GM23338 (cell line): ENCODE measurements at regions not wholly inside any gene's neighbourhood (a gene's known extent, or its start where the extent isn't known, plus 50 kb on each side); places are given as distances from the start of the nearest gene placed in this dataset.

ENCODE experiments used
- ATAC-seq: fragments of 200-7000 bp; cut with Tn5 transposase; 3 replicates; pipeline ENCODE4 v1.9.1; 2020
- DNase-seq: peaks from one replicate; pipeline ENCODE4 v3.0.0-alpha.2; 2015; ENCODE audit warnings: low spot score
- H2AFZ ChIP-seq: fragments of 200-600 bp; sonication (generic); 2 replicates; pipeline ENCODE4 v1.8.0; 2016; ENCODE audit warnings: antibody characterized with exemption, mild to moderate bottlenecking, moderate library complexity
- H3F3A ChIP-seq: fragments of 200-600 bp; sonication (generic); replicated peaks from 2 replicates; pipeline ENCODE4 v1.8.0; 2017; ENCODE audit warnings: antibody characterized with exemption, mixed run types, low read depth
- H3K27ac ChIP-seq: fragments of 200-600 bp; sonication (generic); 2 replicates; pipeline ENCODE4 v1.6.1; 2016; ENCODE audit warnings: low read depth
- H3K27me3 ChIP-seq: fragments of 200-600 bp; sonication (generic); 2 replicates; pipeline ENCODE4 v1.8.0; 2016; ENCODE audit warnings: mild to moderate bottlenecking, mixed run types, moderate library complexity; ENCODE audit not compliant: insufficient read depth
- H3K36me3 ChIP-seq: fragments of 200-600 bp; sonication (generic); 2 replicates; pipeline ENCODE4 v1.8.0; 2016; ENCODE audit warnings: mild to moderate bottlenecking; ENCODE audit not compliant: insufficient read depth
- H3K4me1 ChIP-seq: fragments of 200-600 bp; sonication (generic); 2 replicates; pipeline ENCODE4 v1.8.0; 2016; ENCODE audit warnings: mild to moderate bottlenecking, moderate library complexity; ENCODE audit not compliant: insufficient read depth
- H3K4me2 ChIP-seq: fragments of 200-600 bp; sonication (generic); 2 replicates; pipeline ENCODE4 v1.7.1; 2017; ENCODE audit warnings: mixed run types
- H3K4me3 ChIP-seq: fragments of 200-600 bp; sonication (generic); 2 replicates; pipeline ENCODE4 v1.6.1; 2016; ENCODE audit warnings: mixed run types
- H3K79me2 ChIP-seq: fragments of 200-600 bp; sonication (generic); replicated peaks from 2 replicates; pipeline ENCODE4 v1.8.0; 2017; ENCODE audit warnings: mild to moderate bottlenecking; ENCODE audit not compliant: insufficient read depth
- H3K9me2 ChIP-seq: fragments of 200-600 bp; sonication (generic); 2 replicates; pipeline ENCODE4 v1.8.0; 2017; ENCODE audit not compliant: insufficient read depth
- H4K20me1 ChIP-seq: fragments of 200-600 bp; sonication (generic); replicated peaks from 2 replicates; pipeline ENCODE4 v1.8.0; 2017; ENCODE audit warnings: mild to moderate bottlenecking; ENCODE audit not compliant: insufficient read depth
- H3K27ac Mint-ChIP-seq: 2 replicates; pipeline ENCODE4 v1.8.0; 2020; ENCODE audit warnings: inconsistent platforms, mild to moderate bottlenecking, moderate library complexity, mixed read lengths
- H3K27me3 Mint-ChIP-seq: 3 replicates; pipeline ENCODE4 v1.8.0; 2022; ENCODE audit warnings: low read depth, mild to moderate bottlenecking, moderate library complexity, mixed read lengths, inconsistent platforms; ENCODE audit not compliant: insufficient read depth, poor library complexity
- H3K36me3 Mint-ChIP-seq: 3 replicates; pipeline ENCODE4 v1.8.0; 2021; ENCODE audit warnings: low read depth, mild to moderate bottlenecking, inconsistent platforms, moderate library complexity, mixed read lengths
- H3K4me1 Mint-ChIP-seq: 3 replicates; pipeline ENCODE4 v1.8.0; 2020; ENCODE audit warnings: mild to moderate bottlenecking, inconsistent platforms, mixed read lengths
- H3K4me3 Mint-ChIP-seq: 3 replicates; pipeline ENCODE4 v1.8.0; 2021; ENCODE audit warnings: moderate library complexity, mild to moderate bottlenecking, inconsistent platforms, mixed read lengths
- H3K9me3 Mint-ChIP-seq: 3 replicates; pipeline ENCODE4 v1.8.0; 2020; ENCODE audit warnings: moderate library complexity, mild to moderate bottlenecking, inconsistent platforms, mixed read lengths
- ETS1 ChIP-seq: IDR thresholded peaks from 2 replicates; pipeline ENCODE4 v1.6.1; 2016; ENCODE audit warnings: antibody characterized with exemption
- EZH2 ChIP-seq: fragments of 200-600 bp; sonication (generic); IDR thresholded peaks from one replicate; pipeline ENCODE4 v1.8.0; 2017; ENCODE audit warnings: antibody characterized with exemption, mild to moderate bottlenecking, low read depth; ENCODE audit not compliant: unreplicated experiment
- REST ChIP-seq: IDR thresholded peaks from one replicate; pipeline ENCODE4 v1.6.1; 2018; ENCODE audit warnings: antibody characterized with exemption; ENCODE audit not compliant: unreplicated experiment
- STAT1 ChIP-seq: IDR thresholded peaks from one replicate; pipeline ENCODE4 v1.6.1; 2016; ENCODE audit warnings: antibody characterized with exemption; ENCODE audit not compliant: unreplicated experiment
- ZNF114 ChIP-seq: fragments of 250-450 bp; sonication (Bioruptor Pico); IDR thresholded peaks from 2 replicates; pipeline ENCODE4 v1.5.0; 2020; ENCODE audit warnings: mild to moderate bottlenecking, moderate library complexity
- TF ChIP-seq, protein P1 (sequence below): fragments of 250-450 bp; sonication (Bioruptor Pico); IDR thresholded peaks from 2 replicates; pipeline ENCODE4 v1.5.0; 2020; ENCODE audit warnings: mild to moderate bottlenecking, moderate library complexity
- TF ChIP-seq, protein P2 (sequence below), 2 experiments: fragments of 200-600 bp in 1 of 2; sonication (generic) in 1 of 2; conservative IDR thresholded peaks; 2 replicates each; pipeline versions ENCODE4 v1.5.1 to v1.6.1; 2016 to 2017; ENCODE audit warnings: antibody characterized with exemption in 2 of 2, low read depth in 2 of 2, mild to moderate bottlenecking in 2 of 2, moderate library complexity in 1 of 2

GRCh38 chr19:28359431-28360414, 853.2 kb downstream of the UQCRFS1 start:
- H3K27me3 ChIP-seq: no peaks in the 10 kb centered on the region
- peaks cover 14% of the 10 kb centered on the region for H3K4me1 ChIP-seq
- H3K36me3 Mint-ChIP-seq: no peaks in the 10 kb centered on the region
- ATAC-seq (no peak), DNase-seq (no peak)
- H3K4me2 ChIP-seq: no peak overlapping the region
- H3K4me3 Mint-ChIP-seq: no peak overlapping the region
- H3F3A ChIP-seq: no peaks in the 10 kb centered on the region
- 0 out of 3 replicates have a peak, but pooled peaks cover 3% of the 10 kb centered on the region for H3K9me3 Mint-ChIP-seq
- 0 out of 2 replicates have a peak, but pooled peaks cover 10% of the 10 kb centered on the region for H3K9me2 ChIP-seq
- peaks cover 2% of the 10 kb centered on the region for H3K27me3 Mint-ChIP-seq
- no peak overlapping the region for H3K27ac ChIP-seq
- H3K4me3 ChIP-seq: no peak overlapping the region
- H3K27ac Mint-ChIP-seq: no peak overlapping the region
- no peak overlapping the region for H2AFZ ChIP-seq
- no peaks in the 10 kb centered on the region for H3K79me2 ChIP-seq
- H3K36me3 ChIP-seq: no peaks in the 10 kb centered on the region
- TF ChIP-seq, protein P1, sequence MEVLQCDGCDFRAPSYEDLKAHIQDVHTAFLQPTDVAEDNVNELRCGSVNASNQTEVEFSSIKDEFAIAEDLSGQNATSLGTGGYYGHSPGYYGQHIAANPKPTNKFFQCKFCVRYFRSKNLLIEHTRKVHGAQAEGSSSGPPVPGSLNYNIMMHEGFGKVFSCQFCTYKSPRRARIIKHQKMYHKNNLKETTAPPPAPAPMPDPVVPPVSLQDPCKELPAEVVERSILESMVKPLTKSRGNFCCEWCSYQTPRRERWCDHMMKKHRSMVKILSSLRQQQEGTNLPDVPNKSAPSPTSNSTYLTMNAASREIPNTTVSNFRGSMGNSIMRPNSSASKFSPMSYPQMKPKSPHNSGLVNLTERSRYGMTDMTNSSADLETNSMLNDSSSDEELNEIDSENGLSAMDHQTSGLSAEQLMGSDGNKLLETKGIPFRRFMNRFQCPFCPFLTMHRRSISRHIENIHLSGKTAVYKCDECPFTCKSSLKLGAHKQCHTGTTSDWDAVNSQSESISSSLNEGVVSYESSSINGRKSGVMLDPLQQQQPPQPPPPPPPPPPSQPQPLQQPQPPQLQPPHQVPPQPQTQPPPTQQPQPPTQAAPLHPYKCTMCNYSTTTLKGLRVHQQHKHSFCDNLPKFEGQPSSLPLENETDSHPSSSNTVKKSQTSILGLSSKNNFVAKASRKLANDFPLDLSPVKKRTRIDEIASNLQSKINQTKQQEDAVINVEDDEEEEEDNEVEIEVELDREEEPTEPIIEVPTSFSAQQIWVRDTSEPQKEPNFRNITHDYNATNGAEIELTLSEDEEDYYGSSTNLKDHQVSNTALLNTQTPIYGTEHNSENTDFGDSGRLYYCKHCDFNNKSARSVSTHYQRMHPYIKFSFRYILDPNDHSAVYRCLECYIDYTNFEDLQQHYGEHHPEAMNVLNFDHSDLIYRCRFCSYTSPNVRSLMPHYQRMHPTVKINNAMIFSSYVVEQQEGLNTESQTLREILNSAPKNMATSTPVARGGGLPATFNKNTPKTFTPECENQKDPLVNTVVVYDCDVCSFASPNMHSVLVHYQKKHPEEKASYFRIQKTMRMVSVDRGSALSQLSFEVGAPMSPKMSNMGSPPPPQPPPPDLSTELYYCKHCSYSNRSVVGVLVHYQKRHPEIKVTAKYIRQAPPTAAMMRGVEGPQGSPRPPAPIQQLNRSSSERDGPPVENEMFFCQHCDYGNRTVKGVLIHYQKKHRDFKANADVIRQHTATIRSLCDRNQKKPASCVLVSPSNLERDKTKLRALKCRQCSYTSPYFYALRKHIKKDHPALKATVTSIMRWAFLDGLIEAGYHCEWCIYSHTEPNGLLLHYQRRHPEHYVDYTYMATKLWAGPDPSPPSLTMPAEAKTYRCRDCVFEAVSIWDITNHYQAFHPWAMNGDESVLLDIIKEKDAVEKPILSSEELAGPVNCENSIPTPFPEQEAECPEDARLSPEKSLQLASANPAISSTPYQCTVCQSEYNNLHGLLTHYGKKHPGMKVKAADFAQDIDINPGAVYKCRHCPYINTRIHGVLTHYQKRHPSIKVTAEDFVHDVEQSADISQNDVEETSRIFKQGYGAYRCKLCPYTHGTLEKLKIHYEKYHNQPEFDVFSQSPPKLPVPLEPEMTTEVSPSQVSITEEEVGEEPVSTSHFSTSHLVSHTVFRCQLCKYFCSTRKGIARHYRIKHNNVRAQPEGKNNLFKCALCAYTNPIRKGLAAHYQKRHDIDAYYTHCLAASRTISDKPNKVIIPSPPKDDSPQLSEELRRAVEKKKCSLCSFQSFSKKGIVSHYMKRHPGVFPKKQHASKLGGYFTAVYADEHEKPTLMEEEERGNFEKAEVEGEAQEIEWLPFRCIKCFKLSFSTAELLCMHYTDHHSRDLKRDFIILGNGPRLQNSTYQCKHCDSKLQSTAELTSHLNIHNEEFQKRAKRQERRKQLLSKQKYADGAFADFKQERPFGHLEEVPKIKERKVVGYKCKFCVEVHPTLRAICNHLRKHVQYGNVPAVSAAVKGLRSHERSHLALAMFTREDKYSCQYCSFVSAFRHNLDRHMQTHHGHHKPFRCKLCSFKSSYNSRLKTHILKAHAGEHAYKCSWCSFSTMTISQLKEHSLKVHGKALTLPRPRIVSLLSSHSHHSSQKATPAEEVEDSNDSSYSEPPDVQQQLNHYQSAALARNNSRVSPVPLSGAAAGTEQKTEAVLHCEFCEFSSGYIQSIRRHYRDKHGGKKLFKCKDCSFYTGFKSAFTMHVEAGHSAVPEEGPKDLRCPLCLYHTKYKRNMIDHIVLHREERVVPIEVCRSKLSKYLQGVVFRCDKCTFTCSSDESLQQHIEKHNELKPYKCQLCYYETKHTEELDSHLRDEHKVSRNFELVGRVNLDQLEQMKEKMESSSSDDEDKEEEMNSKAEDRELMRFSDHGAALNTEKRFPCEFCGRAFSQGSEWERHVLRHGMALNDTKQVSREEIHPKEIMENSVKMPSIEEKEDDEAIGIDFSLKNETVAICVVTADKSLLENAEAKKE (CRISPR knock-in tag): no peak
- TF ChIP-seq ZNF114 (CRISPR knock-in tag) (no peak), REST (no peak), STAT1 (no peak), ETS1 (no peak), EZH2 (no peak)
- TF ChIP-seq, protein P2, sequence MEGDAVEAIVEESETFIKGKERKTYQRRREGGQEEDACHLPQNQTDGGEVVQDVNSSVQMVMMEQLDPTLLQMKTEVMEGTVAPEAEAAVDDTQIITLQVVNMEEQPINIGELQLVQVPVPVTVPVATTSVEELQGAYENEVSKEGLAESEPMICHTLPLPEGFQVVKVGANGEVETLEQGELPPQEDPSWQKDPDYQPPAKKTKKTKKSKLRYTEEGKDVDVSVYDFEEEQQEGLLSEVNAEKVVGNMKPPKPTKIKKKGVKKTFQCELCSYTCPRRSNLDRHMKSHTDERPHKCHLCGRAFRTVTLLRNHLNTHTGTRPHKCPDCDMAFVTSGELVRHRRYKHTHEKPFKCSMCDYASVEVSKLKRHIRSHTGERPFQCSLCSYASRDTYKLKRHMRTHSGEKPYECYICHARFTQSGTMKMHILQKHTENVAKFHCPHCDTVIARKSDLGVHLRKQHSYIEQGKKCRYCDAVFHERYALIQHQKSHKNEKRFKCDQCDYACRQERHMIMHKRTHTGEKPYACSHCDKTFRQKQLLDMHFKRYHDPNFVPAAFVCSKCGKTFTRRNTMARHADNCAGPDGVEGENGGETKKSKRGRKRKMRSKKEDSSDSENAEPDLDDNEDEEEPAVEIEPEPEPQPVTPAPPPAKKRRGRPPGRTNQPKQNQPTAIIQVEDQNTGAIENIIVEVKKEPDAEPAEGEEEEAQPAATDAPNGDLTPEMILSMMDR (conservative IDR thresholded peaks at IDR 0.05; ENCODE audit: low read depth in 2 of 2): no peak
- H4K20me1 ChIP-seq: no peaks in the 10 kb centered on the region
- H3K4me1 Mint-ChIP-seq: peaks cover 13% of the 10 kb centered on the region; the same call in 2 of the 3 replicates
